Chondrocyte (in vitro differentiated cells): ENCODE measurements at regions not wholly inside any gene's neighbourhood (a gene's known extent, or its start where the extent isn't known, plus 50 kb on each side); places are given as distances from the start of the nearest gene placed in this dataset.

Source experiments
- DNase-seq: peaks from one replicate; pipeline ENCODE4 v3.0.0; 2021; ENCODE audit warnings: mixed read lengths, low spot score
- H3K27ac Mint-ChIP-seq: one replicate; pipeline ENCODE4 v1.8.0; 2021; ENCODE audit warnings: mild to moderate bottlenecking, moderate library complexity, mixed read lengths; ENCODE audit not compliant: unreplicated experiment
- H3K27me3 Mint-ChIP-seq: 2 replicates; pipeline ENCODE4 v1.8.0; 2021; ENCODE audit warnings: low read depth, mixed read lengths
- H3K36me3 Mint-ChIP-seq: 2 replicates; pipeline ENCODE4 v1.8.0; 2021; ENCODE audit warnings: low read depth, mixed read lengths
- H3K4me1 Mint-ChIP-seq: 2 replicates; pipeline ENCODE4 v1.8.0; 2021; ENCODE audit warnings: low read depth, mild to moderate bottlenecking, mixed read lengths
- H3K4me3 Mint-ChIP-seq: one replicate; pipeline ENCODE4 v1.8.0; 2021; ENCODE audit warnings: mild to moderate bottlenecking, moderate library complexity, mixed read lengths; ENCODE audit not compliant: unreplicated experiment
- H3K9me3 Mint-ChIP-seq: 2 replicates; pipeline ENCODE4 v1.8.0; 2021; ENCODE audit warnings: low read depth, mixed read lengths
- CTCF ChIP-seq: fragments of 200-600 bp; sonication (generic); IDR thresholded peaks from 2 replicates; pipeline ENCODE4 v1.5.0; 2021; ENCODE audit warnings: antibody characterized with exemption, mild to moderate bottlenecking, moderate library complexity

DNA sequence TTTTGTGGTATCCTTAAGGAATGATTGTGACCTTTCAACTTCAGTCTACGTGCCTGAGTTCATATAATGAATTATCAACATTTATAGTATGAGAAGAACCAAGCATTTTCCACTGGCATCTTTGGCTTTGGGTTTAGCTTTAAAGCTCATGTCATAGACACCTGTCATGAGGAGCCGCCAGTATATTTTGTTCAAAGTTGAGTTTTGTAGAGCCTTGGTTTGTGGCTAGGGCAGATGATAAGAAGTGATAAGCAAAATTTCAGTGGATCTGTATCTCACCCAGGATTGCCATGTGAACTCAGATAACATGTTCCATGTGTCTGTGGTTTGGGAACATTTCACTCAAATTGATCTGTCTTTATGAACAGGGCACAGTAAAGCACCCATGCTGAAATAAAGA, 873.2 kb downstream of the STPG2 start:
- no peaks in the 10 kb centered on the region for H3K4me1 Mint-ChIP-seq
- TF ChIP-seq CTCF, result no peak
- H3K27ac Mint-ChIP-seq, result no peak overlapping the region
- H3K9me3 Mint-ChIP-seq, result peaks cover 20% of the 10 kb centered on the region
- no peak overlapping the region for H3K4me3 Mint-ChIP-seq
- H3K36me3 Mint-ChIP-seq, result no peaks in the 10 kb centered on the region
- H3K27me3 Mint-ChIP-seq, result no peaks in the 10 kb centered on the region
- no peak for DNase-seq

- Mint-ChIP-seq H3K36me3 (no peaks in the 10 kb centered on the region), H3K9me3 (peaks cover 14% of the 10 kb centered on the region), H3K27ac (no peak overlapping the region), H3K4me1 (no peaks in the 10 kb centered on the region), H3K27me3 (no peaks in the 10 kb centered on the region), H3K4me3 (no peak overlapping the region)
- no peak for TF ChIP-seq CTCF
- no peak for DNase-seq
These were observed 863.9 kb downstream of the STPG2 start for GRCh38 chr4:97279391-97279790.

DNA sequence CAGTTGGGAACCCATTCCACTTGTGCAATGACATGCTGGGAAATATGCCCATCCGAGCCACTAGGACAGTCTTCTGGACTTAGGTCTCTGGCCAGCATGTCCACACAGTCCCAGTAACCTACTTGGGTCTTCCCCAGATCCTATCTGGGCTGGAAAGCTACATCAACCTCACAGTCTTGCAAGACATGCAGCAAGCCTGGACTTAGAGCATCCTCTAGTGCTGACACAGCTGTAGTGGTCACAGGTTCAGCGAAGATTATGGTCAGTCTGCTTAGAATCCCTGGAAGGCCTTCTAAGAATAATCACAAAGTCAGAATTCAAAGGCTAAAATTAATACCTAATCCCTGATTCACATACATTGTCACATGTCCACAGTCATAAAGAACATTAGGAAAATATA, 842.7 kb downstream of the STPG2 start:
- Mint-ChIP-seq H3K27me3 (no peaks in the 10 kb centered on the region), H3K27ac (no peak overlapping the region), H3K4me3 (no peak overlapping the region), H3K36me3 (no peaks in the 10 kb centered on the region), H3K9me3 (peaks cover 18% of the 10 kb centered on the region), H3K4me1 (no peaks in the 10 kb centered on the region)
- no peak for DNase-seq
- no peak for TF ChIP-seq CTCF

GRCh38 chr4:97305351-97305750, 837.9 kb downstream of the STPG2 start:
- no peak for TF ChIP-seq CTCF
- H3K4me3 Mint-ChIP-seq, result no peak overlapping the region
- H3K27ac Mint-ChIP-seq, result no peak overlapping the region
- H3K36me3 Mint-ChIP-seq, result no peaks in the 10 kb centered on the region
- no peak for DNase-seq
- no peaks in the 10 kb centered on the region for H3K4me1 Mint-ChIP-seq
- H3K27me3 Mint-ChIP-seq, result no peaks in the 10 kb centered on the region
- peaks cover 12% of the 10 kb centered on the region for H3K9me3 Mint-ChIP-seq

DNA sequence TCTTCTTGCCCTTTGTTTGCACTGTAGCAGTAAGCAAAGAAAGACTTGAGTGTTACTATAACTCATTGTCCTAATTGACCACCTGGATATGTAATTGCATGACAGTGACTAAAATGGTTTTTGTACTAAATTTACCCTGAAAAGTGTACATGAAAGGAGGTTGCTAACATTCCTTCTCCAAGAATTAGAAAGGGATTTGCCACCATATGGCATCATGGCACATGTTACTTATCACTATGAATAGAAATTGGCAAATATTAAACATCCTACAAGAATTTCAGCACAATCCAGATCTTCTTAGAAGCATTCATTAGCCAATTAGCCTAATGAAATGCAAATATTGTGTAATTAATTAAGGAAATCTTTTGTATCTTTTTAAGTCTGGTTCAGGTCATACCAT, 834.2 kb downstream of the STPG2 start:
- no peak for TF ChIP-seq CTCF
- Mint-ChIP-seq H3K36me3 (no peaks in the 10 kb centered on the region), H3K9me3 (no peaks in the 10 kb centered on the region), H3K4me3 (no peak overlapping the region), H3K27me3 (no peaks in the 10 kb centered on the region), H3K4me1 (no peaks in the 10 kb centered on the region), H3K27ac (no peak overlapping the region)
- DNase-seq, result no peak
